CD4-positive, alpha-beta T cell treated with Interleukin-12 subunit alpha and Interleukin-12 subunit beta, for 1 hour (primary cell): ENCODE measurements at regions not wholly inside any gene's neighbourhood (a gene's known extent, or its start where the extent isn't known, plus 50 kb on each side); places are given as distances from the start of the nearest gene placed in this dataset.
"Not testable (repeated sequence)": the region's sequence is repeated elsewhere in the genome, so short reads cannot be mapped to it uniquely, and the experiment has no call there.

ENCODE experiments used
- DNase-seq: peaks from one replicate; pipeline ENCODE4 v3.0.0-alpha.2; 2020

DNA sequence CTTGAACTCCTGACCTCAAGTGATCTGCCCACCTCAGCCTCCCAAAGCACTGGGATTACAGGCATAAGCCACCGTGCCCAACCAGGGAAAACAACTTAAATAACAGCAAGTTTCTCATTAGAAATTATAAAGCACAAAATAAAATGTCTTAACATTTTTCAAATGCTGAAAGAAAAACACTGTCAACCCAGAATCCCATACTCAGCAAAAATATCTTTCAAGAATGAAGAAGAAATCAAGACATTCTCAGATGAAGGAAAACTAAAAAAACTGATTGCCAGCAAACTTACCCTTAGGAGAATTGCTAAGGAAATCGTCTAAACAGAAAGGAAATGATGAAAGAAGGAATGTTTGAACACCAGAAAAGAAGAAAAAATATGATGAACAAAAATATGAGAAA lies 191.1 kb upstream of the NR5A2 start:
- no peak for DNase-seq

DNA sequence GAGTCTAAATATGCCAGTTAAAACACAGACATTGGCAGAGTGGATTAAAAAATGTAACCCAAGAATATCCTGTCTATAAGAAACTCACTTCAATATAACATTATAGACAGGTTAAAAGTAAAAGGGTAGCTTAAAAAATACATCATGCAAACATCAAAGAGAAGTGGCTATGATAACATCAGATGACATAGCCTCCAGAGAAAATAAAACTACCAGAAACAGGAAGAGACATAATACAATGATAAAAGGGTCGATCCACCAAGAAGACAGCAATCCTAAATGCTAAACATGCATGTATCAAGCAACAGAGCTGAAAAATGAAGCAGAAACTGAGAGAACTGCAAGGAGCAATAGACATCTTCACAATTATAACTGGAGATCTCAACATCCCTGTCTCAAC lies 190.2 kb upstream of the NR5A2 start:
- DNase-seq: no peak

DNA sequence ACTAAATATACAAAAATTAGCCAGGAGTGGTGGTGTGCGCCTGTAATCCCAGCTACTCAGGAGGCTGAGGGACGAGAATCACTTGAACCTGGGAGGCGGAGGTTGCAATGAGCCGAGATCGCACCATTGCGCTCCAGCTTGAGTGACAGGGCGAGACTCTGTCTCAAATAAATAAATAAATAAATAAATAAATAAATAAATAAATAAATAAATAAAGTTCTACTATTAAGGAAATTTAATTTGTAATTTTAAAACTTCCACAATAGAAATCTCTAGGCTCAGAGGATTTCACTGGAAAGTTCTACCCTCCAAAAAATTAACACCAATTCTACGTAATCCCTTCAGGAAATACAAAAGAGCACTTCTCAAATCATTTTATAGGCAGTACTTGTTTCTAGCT lies 187.9 kb upstream of the NR5A2 start:
- DNase-seq: not testable (repeated sequence)

DNA sequence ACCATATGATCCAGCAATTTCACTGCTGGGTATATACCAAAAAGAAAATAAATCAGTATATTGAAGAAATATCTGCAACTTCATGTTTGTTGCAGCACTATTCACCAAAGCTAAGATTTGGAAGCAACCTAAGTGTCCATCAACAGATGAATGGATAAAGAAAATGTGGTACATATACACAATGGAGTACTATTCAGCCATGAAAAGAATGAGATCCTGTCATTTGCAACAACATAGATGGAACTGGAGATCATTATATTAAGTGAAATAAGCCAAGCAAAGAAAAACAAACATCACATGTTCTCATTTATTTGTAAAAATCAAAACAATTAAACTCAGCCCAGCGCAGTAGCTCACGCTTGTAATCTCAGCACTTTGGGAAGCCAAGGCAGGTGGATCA lies 184.4 kb upstream of the NR5A2 start:
- not testable (repeated sequence) for DNase-seq

DNA sequence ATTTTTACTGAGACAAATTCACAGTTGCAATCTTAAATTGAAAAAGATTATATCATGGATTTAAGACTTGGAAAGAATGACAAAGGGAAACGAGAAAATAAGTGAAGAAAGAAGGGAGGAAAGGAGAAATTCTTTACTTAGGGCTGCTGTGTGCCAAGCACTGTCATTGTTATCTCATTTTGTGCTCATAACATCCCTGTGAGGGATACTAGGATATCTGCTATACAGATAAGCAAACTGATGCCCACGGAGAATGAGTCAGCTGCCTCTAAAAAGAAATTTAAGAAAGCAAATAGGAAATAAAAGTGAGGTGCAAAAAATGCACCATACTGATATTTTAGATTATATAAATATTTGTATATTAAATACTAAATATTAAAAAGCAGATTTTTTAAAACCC lies 183.6 kb upstream of the NR5A2 start:
- no peak for DNase-seq

DNA sequence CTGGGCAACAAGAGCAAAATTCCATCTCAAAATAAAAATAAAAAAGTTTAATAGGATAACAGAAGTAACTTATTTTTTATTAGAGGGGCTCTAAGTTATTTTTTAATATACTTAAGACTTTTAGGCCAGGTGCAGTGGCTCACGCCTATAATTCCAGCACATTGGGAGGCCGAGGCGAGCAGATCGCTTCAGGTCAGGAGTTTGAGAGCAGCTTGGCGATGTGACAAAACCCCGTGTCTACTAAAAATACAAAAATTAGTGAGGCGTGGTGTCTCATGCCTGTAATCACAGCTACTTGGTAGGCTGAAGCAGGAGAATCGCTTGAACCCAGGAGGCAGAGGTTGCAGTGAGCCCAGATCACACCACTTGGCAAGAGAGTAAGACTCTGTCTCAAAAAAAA lies 180.5 kb upstream of the NR5A2 start:
- no peak for DNase-seq

DNA sequence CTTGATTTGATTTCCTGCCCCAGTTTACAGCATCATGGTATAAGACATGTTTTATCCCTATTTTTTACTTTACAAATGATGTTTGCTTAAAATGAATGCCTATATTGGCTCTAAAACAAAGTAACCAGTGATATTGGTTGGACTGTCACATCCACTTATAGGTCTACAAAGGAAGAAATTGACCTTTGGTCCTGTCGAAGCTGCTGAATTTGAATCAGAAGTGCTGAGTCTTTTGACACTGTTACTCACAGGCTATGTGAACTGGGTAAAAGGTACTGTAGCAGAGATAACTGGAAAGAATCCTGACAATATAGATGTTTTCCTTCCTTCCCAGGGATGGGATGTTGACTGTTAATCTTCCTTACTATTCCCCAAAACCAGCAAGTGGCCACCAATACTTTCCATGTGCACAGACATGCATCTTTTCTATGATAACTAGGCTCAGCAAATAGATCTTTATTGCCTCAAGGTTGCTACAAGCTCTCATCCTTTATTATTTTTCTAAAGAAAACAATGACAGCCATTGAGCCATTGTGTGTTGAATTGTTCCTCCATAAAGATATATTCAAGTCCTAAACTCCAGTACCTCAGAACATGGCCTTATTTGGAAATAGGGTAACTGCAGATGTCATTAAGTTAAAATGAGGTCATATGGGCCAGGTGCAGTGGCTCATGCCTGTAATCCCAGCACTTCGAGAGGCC lies 175.9 kb upstream of the NR5A2 start:
- DNase-seq: no peak

DNA sequence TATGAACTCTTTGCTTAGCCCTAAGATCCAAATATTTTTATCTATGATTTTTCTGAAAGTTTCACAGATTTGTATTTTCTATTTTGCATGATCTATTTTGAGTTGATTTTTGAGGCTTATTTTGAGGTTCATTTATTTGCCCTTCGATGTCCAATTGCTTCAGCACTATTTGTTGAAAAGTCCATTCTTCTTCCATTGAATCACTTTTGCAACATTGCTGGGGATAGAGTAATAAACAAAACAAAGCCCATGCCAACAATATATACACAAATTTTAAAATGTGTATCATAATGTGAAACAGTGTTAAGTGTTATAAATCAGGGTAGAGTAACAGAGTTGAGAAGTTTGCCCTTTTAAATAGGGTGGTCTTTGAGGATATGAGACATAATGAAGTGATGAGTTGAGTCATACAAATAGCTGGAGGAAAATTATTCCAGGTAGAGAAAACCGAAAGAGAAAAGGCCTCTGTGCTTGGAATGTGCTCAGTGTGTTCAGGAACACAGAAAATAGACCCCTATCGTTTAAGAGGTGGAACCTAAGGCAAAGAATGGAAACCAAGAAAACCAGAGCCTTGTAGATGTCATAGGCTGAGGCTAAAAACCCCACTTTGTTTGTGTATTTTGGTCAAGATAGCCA lies 172.7 kb upstream of the NR5A2 start:
- DNase-seq: no peak

DNA sequence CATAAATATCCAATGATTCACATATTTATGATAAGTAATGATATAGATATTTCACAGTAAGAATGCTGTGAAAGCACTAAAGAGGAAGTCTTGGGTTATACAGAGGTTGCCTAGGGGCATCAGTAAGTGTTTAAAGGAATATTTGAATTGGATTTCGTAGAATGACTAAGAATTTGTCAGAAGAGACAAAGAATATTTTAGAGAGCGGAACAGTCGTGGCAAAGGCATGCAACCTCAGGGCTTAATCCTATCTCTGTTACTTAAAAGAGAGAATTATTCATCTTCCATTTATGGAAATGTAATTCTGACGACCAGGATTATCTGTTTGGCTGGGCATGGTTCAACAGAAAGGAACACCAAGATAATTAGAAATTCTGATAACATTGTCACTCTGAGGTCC lies 171.9 kb upstream of the NR5A2 start:
- no peak for DNase-seq

DNA sequence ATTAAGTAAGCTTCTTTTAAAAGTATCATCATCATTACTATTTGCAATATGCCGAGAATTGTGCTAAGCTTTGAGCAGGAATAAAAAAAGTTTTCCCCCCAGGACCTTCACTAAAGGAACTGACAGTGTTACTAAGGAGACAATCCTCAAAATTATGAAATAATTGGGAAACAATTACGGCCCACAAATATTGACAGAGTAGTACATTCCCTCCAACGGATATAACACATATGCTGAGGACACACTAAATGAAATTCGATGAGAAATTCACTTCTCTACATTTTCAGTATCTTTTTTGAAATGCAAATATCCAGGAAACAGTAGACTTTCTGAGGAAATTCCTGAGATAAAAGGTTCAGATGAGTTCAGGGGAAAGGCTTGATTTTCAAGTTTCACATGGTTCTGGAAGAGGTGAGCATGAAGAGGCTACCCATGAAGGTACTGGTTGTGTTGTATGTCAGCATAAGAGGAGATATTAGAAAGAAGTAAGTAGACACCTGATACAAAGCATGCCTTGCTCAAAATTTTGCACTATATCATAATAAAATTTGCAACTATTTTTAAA lies 171.2 kb upstream of the NR5A2 start:
- DNase-seq: no peak

DNA sequence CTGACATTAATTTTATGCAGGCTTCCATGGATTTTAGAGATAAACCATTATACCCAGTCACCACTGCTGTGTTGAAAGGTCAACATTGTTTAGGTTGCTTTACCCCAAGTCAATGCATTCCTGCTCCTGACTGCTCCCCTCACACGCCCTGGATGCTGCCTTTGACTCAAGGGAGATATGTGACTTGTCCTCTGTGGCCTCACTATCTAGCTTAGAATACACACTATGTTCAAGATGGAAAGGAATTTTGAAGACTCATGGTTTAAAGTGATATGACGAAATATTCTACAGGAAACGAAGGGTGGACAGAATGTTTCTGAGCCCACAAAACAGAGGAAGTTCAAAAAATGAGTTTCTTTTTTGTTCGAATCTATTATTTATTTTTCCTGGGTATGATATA lies 170.4 kb upstream of the NR5A2 start:
- no peak for DNase-seq

DNA sequence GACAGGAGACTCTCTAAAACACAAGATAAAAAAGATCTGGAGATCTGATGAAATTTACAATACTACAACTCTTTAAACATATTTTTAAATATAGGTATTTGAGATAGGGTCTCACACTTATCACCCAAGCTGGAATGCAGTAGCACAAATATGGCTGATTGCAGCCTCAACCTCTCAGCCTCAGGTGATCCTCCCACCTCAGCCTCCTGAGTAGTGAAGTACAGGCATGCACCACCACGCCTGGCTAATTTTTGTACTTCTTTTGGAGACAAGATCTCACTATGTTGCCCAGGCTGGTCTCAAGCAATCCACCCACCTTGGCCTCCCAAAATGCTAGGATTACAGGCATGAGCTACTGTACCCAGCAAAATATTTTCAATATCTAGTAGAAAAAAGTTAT lies 170.0 kb upstream of the NR5A2 start:
- no peak for DNase-seq

DNA sequence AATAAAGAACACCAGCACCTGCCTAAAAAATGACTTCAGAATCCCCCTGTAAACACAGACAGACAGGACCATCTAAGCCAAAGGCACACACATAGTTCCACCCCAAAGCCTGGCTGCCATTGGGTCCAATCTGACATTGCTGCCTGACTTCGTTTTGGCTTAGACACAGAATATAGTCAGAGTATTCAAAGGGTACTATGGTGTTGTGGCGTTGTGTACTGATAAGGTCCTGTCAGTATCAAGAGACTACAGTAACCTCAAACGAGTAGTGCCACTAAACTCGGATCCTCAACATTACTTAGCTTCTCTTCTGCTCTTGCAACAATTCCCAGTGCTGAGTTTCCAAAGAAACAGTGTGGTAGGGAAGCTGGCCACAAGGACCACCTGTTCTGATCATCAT lies 169.3 kb upstream of the NR5A2 start:
- no peak for DNase-seq

DNA sequence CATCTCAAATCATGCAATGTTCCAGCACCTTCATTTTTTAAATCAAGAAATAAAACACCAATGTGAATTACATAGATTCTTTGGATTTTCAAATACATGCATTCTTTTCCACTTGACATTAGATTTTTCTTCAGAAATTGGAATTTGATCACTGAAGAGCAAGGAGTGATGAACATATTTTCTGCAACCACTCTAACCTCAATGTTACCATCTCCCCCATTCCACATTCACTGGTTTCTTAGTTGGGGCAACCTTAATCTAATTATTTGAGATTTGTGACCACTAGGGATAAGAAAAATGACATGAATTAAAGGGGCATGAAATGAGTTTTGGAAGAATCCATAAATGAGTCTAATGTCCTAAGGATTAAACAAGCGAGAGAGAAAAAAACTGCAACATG lies 168.7 kb upstream of the NR5A2 start:
- DNase-seq: no peak

DNA sequence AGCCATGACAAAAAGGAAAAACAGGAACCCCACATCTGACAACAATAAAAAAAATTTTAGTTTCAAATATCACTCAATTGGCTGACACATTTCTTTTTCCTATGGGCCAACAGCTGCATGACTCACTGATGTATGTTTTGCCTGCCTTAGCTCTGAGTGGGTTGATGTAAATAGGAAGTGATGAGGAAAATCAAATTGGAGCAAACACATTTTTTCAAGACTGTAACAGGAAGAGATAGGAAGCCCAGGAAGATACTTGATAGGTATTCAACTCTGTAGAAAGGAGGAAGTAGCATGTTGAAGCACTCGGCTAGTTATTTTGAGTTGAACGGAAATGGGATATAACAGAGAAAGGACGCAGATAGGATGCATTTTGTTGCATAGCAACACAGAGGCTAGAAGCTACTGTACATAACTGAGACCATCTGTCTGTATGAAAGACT lies 168.0 kb upstream of the NR5A2 start:
- DNase-seq: peak; percentile 8

DNA sequence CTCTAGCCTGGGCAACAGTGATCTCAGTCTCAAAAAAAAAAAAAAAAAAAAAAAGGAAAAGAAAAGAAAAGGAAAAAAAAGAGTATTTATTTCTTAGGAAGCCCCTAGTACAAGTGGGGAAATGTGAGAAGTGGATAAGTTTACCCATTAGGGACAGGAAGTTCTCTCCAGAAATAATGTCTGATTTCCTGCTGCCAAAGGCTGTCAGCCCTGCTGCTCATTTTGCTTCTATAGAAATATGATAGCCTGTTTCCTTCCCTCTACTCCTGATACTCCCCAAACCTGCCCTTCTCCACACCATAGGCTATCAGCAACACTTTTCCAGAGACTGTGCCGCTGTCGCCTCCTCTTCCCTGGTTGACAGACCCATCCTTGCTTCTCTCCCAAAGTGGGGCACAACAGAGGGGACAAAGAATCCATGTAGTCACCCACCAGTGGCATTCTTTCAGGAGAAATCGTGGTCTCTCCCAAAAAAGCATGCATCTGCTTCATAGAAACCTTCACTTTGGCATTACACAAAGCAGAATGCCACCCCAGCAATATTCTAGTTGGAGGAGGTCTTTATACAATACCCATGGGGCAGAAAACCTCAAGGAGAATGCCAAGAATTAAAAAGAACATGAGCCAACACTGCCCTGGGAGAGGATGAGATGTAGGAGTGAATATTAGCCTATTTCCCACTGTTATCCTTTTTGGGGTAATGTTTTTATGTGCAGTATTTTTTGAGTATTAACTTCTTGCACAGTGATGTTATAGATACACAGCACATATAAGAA lies 166.3 kb upstream of the NR5A2 start:
- DNase-seq: no peak

DNA sequence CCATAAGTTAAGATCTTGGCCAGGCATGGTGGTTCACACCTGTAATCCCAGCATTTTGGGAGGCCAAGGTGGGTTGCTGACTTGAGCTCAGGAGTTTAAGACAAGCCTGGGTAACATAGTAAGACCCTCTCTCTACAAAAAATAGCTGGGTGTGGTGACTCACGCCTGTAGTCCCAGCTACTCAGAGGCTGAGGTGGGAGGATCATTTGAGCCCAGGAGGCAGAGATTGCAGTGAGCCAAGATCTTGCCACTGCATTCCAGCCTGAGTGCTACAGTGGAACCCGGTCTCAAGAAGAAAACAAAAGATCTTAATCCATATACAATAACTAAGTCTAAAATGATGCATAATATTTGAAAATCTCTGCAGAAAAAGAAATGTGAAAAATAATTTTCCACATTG lies 165.5 kb upstream of the NR5A2 start:
- DNase-seq: no peak

DNA sequence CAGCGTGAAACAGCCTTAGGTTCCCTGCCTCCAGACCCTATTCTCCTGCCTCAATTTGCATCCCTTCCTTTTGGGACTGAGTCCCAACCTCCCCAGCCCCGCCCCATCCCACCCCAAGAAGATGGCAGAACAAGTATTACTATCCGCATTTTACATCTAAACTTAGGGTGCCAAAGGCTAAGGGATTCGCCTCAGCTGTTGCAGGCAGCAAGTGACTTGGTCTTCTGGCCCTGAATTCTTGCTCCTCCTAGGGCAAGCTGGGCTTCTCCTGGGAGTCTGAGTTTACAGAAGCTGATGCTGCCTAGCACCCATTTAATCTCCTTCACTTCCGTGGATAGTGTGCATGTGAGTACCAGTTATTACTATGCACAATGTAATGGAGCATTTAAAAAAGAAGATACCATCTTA lies 161.3 kb upstream of the NR5A2 start:
- DNase-seq: no peak

DNA sequence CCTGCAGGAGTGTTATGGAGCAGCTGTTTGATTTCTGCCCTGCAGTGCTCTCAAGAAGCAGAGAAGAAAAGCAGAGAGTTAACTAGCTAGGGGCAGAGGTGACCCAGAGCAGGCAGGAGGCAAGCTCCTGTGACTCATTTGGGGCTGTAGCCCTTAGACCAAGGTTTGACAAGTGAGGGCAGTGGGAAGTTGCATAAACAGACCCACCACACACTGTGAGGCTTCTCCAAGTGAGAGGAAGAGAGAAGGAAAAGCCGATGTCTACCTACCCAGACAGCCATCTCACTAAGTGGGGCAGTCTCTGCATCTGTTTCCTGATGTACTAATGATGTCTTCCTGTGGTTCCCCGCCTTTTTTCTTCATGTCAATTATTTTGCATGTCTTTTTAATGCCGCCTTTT lies 159.9 kb upstream of the NR5A2 start:
- no peak for DNase-seq

DNA sequence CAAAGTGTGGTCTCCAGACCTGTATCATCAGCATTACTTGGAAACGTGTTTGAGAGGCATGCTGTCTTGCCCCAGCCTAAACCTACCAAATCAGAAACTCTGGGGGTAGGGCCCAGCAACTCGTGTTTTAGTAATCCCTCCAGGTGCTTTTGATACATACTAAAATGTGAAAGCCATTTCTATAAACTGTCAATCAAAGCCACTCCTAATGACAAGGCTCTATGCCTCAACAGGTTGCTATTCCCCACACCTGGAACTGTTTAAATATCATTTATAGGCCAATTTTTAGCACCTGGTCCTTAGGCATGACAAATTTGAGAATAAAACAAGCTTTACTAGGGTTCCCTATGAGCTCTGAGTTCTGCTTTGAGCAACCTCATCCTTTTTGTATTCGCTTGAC lies 158.7 kb upstream of the NR5A2 start:
- no peak for DNase-seq

DNA sequence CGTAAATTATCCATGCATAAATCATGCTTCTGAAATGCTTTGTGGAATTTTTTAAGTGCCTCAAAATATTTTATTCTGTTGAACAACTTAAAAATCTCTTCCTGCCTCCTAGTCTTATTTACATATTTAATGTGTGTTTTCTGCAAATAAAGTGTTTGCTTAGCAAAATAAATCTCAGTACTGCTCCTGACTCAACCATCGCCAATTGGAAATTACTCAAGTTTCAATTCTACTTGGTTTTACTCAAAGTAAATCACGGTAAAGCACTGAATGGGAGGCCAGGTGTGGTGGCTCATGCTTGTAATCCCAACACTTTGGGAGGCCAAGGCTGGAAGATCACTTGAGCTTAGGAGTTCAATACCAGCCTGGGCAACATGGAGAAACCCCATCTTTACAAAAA lies 152.2 kb upstream of the NR5A2 start:
- no peak for DNase-seq

DNA sequence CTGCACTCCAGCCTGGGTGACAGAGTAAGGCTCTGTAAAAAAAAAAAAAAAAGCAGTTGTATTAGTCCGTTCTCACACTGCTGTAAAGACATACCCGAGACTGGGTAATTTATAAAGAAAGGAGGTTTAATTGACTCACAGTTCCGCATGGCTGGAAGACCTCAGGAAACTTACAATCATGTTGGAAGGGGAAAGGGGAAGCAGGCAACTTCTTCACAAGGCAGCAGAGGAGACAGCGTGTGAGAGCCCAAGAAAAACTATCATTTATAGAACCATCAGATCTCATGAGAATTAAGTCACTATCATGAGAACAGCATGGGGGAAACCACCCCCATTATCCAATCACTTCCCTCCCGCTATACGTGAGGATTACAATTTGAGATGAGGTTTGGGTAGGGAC lies 151.7 kb upstream of the NR5A2 start:
- DNase-seq: no peak

DNA sequence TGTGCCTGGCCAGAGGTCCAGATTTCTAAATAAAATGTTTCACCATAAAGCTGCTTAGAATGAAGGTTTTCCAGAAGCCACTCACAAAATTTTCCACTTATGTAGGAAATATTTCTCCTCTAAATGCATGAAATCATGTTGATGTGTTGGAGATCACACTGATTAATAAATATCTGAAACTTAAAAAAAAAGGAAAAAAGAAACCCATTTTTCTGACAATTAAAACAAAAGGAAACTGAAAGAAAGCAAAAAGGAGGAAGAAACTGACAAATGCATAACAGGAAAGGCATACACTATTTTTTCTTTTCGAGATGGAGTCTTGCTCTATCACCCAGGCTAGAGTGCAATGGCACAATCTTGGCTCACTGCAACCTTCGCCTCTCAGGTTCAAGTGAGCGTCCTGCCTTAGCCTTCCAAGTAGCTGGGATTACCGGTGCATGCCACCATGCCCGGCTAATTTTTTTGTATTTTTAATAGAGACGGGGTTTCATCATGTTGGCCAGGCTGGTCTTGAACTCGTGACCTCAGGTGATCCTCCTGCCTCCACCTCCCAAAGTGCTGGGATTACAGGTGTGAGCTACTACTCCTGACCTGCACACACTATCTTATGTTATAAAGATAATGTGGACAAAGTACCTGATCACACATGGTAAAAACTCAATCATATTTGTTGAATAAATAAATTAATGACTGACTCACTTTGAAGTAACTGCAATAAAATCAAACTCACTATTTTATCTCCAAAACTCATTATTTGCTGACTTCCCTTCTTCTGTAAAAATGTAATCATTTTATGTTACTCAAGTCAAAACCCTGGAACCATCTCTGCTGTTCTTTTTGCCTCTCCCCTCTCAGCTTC lies 149.8 kb upstream of the NR5A2 start:
- no peak for DNase-seq
